ENCODE measurements at regions not wholly inside any gene's neighbourhood (a gene's known extent, or its start where the extent isn't known, plus 50 kb on each side); places are given as distances from the start of the nearest gene placed in this dataset.

DNA sequence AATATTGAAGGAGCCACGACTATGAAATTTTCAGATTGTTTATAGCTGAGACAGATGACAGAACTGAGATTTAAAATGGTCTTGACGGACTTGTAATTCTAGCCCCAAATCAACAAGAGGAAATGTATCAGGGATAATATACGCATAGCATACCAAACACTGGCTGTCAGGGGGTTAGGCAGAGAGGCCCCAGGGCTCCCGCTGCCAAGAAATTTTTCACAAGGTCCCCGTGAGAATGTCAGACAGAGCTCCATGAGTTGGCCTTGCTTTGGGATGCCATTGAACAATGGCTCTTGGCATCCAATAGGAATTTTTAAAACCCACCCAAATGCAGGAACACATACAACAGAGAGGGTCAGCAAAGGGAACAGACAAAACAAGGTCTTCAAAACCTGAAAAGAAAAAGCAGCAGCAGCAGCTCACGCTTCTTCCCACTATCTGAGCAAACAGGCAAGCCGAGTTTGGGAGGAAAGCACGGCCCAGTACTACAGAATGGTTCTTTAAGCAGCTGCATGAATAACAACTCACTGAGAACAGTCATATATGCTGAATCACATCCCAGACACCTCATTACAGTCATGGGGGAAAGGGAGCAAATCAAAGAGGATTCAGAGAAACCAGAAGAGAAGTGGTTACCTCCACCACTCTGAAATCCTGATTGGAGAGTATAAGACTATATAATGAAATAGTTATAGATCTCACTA lies 445.6 kb downstream of the RND3 start:
- no peak for DNase-seq

DNA sequence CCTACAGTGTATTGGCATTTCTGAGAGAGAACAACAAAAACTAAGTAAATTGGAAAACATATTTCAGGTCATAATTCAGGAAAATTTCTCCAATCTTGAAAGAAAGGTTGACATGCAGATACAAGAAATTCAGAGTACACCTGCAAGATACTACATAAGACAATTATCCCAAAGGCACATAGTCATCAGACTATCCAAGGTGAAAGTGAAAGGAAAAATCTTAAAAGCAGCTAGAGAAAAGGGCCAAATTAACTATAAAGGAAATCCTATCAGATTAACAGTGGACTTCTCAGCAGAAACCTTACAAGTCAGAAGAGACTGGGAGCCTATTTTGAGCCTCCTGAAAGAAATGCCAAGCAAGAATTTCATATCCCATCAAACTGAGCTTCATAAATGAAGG lies 449.0 kb upstream of the MMADHC start:
- no peak for DNase-seq

GRCh38 chr2:150034665-150035064 lies 447.1 kb upstream of the MMADHC start:
- no peak for DNase-seq

DNA sequence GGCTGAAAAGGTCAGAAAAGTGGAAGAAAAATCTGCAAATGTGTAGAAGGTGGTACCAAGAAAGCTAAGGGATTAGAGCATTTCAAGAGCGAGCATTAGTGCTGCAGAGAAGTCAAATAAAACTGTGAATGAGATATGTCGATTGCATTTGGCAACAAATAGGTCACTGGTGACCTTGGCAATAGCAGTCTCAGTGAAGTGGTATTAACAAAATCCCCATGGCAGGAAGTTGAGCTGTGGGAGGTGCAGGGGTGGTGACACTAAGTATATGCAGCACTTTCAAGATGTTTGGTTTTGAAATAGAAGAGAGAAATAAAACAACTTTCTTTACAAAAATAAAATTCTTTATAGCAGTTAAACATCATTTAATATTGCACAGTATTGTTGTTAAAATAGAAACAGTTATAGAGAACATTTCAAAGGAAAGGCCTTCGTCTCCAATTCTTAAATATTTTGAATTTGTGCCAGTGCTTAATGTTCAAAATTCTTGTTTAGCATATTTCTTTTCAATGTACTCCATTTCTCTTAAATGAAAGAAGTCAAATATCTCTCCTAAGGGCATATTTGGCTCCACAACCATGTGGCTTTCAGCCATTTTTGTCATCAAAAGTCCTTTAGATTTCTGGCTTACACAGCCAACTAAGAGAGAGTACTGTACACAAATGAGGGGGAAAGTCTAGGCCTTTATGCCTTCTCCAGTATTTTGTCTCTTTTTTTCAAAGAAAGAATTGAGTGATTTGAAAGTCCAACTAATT lies 443.0 kb upstream of the MMADHC start:
- DNase-seq = no peak

DNA sequence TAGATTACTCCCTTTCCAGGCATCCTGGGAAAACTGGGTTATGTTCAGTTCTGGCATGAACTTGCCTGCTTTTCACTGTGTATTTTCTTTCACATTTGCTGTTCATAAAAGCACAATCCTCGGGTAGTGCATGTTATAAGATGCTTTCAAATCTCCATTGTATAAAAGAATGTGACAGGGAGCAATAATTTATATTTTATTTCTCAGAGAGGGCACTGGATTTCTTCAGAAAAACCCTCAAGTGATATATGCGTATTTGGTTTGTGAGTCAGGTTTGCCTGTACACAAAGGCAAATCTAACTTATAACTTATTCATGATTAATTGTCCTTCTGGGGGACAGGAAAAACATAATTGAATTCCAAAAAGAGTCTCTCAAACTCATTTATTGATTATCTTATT lies 440.7 kb upstream of the MMADHC start:
- DNase-seq = no peak

DNA sequence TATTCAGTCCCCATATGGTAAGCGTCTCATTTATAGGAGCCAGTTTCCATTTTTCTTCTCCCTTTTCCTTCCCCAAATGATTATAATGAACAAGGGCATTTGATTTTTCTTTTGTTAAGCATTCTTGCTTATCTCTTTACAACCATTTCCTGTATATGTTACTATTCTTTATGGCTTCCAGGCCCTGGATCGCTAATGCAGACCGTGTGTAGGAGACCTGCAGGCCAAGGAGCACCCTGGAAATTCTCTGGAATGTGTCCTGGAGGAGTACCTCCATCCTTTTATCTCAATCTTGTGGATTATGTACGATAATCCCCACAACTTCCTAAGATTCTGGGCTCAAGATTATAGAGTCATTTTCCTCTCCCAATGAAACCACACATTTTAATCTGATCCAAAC lies 439.6 kb upstream of the MMADHC start:
- no peak for DNase-seq

DNA sequence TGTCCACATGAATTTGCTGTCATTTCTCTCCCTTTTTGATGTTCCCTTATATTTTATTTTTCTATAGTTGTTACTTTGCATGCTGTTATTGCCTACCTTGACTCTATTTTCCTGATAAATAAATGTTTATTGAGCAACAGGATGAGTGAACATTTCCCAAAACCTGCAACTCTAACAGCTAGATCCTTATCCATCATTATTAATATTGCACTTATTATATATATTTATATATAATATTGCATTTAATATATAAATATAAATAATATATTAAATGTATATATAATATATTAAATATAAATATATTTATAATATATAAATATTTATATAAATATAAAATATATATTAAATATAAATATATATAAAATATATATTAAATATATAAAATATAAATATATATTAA lies 436.1 kb upstream of the MMADHC start:
- no peak for DNase-seq

DNA sequence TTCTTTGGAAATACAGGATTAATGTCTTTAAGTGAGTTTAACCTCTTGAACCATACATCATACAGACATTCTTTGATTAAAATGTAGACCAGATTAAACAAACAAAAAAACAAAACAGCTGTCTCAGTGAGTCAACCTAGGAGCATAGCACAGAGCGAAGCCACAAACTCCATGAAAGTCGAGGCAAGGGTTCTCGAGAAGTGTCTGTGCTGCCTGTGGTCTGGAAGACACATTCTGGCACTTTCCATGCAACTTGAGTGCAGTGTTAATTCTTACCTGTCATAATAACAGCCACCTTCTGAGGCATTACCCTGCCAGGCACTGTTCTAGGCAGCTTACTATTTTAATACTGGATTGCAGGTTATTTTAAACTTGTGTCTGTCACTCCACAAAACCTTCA lies 435.5 kb upstream of the MMADHC start:
- no peak for DNase-seq

DNA sequence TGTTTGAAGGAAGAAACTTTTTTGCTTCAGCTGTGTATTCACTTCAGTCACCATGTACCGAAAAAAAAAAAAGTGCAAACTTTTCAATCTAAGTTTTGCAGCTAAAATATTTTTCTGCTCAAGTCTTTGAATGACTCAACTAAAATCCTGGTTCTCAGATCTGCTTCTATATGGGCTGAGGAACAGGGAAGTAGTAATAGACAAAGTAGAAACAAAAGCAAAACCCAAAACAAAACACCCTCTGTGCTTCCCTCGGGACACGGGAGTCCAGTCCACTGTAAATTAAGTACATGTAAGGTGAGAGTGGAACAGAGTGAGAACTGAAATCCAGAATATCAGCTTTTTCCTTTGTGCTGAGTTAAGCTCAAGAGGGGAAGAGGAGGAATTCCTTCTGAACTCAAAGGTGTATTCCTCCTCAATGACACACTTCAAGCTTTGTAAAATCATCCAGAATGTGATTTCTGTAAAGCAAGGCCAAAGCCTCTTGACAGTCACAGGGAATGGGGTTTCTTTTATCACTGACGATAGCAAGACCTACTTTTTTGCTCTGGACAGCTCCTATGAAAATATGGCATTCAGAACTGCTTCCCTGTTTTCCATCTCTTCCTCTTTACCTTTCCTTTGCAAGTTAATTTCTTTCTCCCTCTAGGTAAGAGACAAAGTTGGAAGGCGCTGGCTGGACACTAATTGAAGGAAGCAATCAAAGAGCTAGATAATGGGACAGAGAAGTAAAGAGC lies 433.5 kb upstream of the MMADHC start:
- DNase-seq = no peak

GRCh38 chr2:150020221-150020620 lies 432.6 kb upstream of the MMADHC start:
- DNase-seq = no peak

DNA sequence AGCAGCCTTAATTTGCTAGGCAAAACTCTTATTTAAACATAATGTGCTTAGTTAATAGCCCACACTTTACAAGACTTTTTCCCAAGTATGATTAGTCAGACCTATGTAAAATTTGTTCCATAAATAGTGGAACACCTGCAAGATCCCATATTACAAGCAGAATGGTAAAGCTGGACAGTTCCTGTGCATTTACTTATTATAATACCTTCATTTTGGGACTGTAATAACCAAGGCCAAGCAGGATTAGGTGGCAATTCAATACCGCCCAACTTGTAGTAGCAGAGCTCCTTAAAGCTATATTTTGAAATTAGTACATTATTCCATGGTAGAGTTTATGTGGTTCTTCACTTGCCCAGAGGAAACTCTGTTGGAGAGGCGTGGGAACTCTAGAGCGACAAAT lies 431.5 kb upstream of the MMADHC start:
- no peak for DNase-seq

DNA sequence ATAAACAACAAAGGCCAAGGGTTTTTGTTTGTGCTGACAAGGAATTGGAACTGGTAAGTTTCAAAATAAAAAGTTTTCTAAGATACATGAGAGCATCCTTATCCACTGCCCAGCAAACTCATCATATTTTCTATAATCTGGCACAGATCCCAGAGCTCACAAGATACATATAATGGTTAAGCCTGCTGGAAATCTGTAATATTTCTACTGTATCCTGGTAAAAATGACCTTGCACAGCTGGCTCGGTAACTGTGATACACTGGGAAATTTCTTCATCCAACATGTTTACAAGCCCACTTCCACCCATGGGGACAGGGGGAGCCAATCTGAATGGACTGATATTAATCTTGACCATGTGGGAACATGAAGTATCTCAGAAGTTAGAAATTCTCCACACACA lies 425.4 kb upstream of the MMADHC start:
- DNase-seq = no peak

- DNase-seq = no peak
Measured at GRCh38 chr2:150011161-150011730, 423.7 kb upstream of the MMADHC start.

DNA sequence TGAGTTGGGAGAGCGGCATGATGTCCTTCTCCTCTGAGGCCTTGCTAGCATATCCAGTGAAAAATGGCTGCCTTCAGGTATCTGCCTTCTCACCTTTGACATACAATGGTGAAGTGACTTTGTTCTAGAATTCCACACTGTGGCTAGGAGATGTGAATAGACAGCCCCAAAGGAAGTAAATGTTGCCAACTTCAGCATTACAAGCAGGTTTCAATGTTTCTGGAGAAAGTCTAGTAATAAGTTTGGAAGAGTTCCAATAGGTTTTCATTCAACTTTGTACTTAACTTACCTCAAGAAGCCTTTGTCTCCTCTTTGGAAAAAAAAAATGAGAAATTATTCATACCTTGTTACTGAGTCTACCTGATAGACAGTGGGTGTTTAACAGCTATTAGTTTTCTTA lies 421.3 kb upstream of the MMADHC start:
- DNase-seq = no peak

DNA sequence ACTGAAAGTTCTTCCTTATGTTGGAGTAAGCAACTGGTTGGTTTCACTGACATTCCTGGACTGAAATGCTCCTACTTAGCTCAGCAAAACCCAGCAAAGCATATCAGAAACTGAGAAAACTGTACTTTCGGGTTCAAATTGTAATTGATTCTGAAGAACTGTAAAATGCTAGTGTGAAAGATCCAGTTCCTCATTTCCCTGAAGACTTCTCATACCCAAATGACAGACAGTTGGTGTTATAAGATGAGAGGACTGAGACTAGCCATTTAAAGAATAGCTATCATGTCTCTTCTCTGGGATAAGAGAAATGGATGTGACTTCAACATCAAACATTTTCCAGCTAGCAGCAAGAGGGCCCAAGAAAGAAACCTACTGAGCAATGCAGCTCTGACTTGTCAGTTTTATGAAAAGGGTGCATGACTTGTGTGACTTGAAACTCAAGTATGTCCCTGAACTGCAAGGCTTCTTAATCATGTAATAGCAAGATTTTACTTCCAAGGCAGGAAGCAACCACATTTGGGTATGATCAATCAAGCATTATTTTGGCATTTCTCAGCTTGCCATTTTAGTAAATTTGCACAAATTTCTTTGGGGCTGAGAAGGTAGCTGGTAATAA lies 420.3 kb upstream of the MMADHC start:
- no peak for DNase-seq

DNA sequence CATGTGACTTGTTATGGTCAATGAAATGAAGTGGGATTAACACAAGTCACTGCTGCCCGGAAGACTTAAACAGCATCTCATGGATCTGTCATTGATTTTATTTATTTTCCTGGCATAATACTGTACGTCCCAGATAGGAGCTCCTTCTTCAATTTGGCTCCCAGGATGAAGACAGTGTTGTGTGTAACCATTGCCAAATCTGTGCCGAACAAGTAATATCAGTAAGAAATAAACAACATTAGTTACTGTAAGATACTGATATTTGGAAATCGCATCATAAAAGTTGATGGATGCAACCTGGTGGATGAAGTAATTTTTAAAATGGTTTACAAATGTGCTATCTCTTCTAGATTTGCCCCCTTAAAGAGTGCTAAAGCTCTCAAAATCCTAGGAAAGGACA lies 419.0 kb upstream of the MMADHC start:
- DNase-seq = no peak

GRCh38 chr2:150003544-150003943 lies 416.0 kb upstream of the MMADHC start:
- no peak for DNase-seq

DNA sequence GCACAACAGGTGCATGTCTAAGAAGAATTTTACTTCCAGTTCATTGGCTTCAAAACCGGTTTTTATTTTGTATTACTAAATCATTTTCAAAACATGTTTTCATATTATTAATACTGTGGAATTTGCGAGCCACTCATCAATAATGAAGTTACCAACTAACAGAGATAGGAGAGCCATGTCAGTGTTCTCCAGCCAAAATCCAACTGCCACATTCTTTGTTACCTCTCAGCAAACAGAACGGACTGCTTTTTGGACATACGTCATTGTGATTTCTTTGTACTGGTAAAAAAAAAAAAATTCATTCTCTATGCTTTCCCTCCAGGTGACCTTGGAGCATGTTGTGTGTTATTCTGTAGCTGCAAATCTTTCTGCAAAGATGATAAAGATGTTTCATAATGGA lies 414.2 kb upstream of the MMADHC start:
- no peak for DNase-seq

- no peak for DNase-seq
Measured at GRCh38 chr2:149996901-149997300, 409.3 kb upstream of the MMADHC start.

DNA sequence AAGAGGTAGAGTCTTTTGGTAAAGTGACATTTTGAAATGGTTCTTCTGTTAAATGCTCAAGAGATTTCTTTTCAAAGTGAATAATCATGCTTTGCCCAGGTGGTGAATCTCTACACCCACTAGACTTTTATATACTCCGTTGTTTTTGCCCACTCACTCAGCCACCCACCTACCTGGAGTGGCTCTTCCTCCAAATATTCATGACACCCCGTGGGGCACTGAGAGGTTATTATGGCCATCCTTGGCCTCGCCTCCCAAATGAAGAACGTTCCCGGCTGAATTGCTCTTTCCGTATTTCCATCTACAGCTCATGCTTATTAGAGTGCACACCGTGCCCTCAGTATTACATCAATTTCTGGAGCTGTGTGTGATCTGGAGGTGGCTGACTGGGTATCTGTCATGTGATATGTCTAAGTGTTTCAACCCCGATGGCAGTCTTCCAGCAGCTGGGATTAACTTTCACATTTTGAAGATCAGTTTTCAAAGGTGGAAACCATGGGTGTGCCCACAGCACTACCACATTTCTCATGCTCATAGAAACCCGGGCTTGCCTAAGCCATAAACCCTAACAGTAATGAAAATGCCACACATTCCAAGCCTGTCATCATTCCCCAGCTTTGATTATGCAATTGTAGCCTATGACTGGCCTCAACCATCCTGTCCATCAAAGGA lies 406.6 kb upstream of the MMADHC start:
- no peak for DNase-seq

GRCh38 chr2:149993316-149993715 lies 405.7 kb upstream of the MMADHC start:
- no peak for DNase-seq

DNA sequence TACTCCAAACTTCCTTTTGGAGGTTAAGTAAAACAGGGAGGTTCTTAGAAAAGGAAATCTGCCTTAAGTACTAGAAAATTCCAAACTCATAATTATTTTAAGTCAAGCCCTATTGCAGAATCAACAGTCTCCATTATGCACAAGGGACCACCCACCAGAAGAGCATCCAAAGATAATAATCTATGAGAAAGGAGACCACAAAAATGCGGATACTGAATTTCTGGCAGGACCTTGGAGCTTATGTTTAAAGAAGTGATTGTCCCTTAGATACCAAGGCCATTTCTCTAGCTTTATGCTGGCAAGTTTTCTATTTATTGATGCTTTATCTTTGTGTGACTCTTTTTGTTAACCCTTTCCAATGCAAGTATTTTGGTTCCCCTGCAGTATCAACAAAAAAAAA lies 404.0 kb upstream of the MMADHC start:
- DNase-seq = no peak

DNA sequence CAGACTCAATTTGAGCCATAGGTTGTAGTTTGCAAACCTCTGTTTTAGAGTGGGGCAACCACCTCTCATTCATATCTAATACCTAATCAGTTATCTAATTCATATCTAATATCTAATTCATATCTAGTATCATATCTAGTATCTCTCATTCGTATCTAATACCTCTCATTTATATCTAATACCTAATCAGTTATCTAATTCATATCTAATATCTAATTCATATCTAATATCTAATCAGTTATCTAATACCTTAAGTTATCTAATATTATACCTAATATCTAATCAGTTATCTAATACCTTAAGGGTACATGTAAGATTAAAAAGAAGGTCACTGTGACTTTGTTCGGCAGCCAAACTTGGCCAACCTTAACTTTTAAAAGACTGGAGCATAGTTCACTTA lies 403.4 kb upstream of the MMADHC start:
- no peak for DNase-seq
